HEK293T (cell line): ENCODE measurements at regions not wholly inside any gene's neighbourhood (a gene's known extent, or its start where the extent isn't known, plus 50 kb on each side); places are given as distances from the start of the nearest gene placed in this dataset.

ENCODE experiments used
- ARNT ChIP-seq: fragments of 450-650 bp; IDR thresholded peaks from 2 replicates; pipeline ENCODE4 v1.6.1; 2017; ENCODE audit warnings: mild to moderate bottlenecking
- BHLHE40 ChIP-seq: fragments of 450-650 bp; IDR thresholded peaks from 2 replicates; pipeline ENCODE4 v1.6.1; 2016; ENCODE audit warnings: mild to moderate bottlenecking, moderate library complexity, borderline replicate concordance
- CTBP1 ChIP-seq: fragments of 450-650 bp; IDR thresholded peaks from 2 replicates; pipeline ENCODE4 v1.6.1; 2016; ENCODE audit warnings: borderline replicate concordance
- FOXM1 ChIP-seq: fragments of 450-650 bp; IDR thresholded peaks from 2 replicates; pipeline ENCODE4 v1.6.1; 2017; ENCODE audit warnings: mild to moderate bottlenecking, borderline replicate concordance
- NFRKB ChIP-seq: fragments of 450-650 bp; IDR thresholded peaks from 2 replicates; pipeline ENCODE4 v1.6.1; 2016; ENCODE audit warnings: mild to moderate bottlenecking, moderate library complexity
- SUZ12 ChIP-seq: fragments of 450-650 bp; IDR thresholded peaks from 2 replicates; pipeline ENCODE4 v1.6.1; 2016; ENCODE audit warnings: mild to moderate bottlenecking
- TARDBP ChIP-seq: fragments of 450-650 bp; IDR thresholded peaks from 2 replicates; pipeline ENCODE4 v1.6.1; 2016

GRCh38 chr21:35829067-35829466, 231.3 kb downstream of the SETD4 start:
- TF ChIP-seq FOXM1 (no peak), ARNT (no peak), CTBP1 (no peak), SUZ12 (no peak), NFRKB (no peak), BHLHE40 (no peak), TARDBP (no peak)
